B cell (primary cell): ENCODE measurements at regions not wholly inside any gene's neighbourhood (a gene's known extent, or its start where the extent isn't known, plus 50 kb on each side); places are given as distances from the start of the nearest gene placed in this dataset.
"Not testable (repeated sequence)": the region's sequence is repeated elsewhere in the genome, so short reads cannot be mapped to it uniquely, and the experiment has no call there.

Source experiments
- ATAC-seq: fragments of 200-7000 bp; cut with Tn5 transposase; one replicate; pipeline ENCODE4 v1.10.0; 2021; ENCODE audit warnings: low read depth, mild to moderate bottlenecking, moderate number of reproducible peaks, moderate library complexity
- CTCF ChIA-PET: fragments of 350-600 bp; sonication (Branson Sonifier 250); formaldehyde crosslinking; loops from one replicate; lab custom pipeline; 2021; ENCODE audit warnings: antibody characterized with exemption, inconsistent platforms; lab: Charles Lee
- POLR2A ChIA-PET: fragments of 350-600 bp; sonication (Branson Sonifier 250); formaldehyde crosslinking; loops from one replicate; lab custom pipeline; 2021; ENCODE audit warnings: antibody characterized with exemption; lab: Charles Lee
- DNase-seq: peaks from one replicate; pipeline ENCODE4 v3.0.0; 2013
- H2AFZ ChIP-seq: 2 replicates; pipeline ENCODE4 v1.6.1; 2012; ENCODE audit warnings: mild to moderate bottlenecking, low read depth, low read length; ENCODE audit not compliant: insufficient read depth, poor library complexity, severe bottlenecking
- H3K27ac ChIP-seq, 2 donors: 1 replicate in 1 of 2; 2 replicates in 1 of 2; pipeline ENCODE4 v1.5.1; 2012 to 2013; ENCODE audit warnings: low read length in 2 of 2, mild to moderate bottlenecking in 2 of 2, moderate library complexity in 1 of 2
- H3K27me3 ChIP-seq, 4 experiments: fragments of 200-600 bp in 1 of 4; sonication (generic) in 1 of 4; replicated peaks in 1 of 4; 1 replicate in 2 of 4; 2 replicates in 2 of 4; pipeline versions ENCODE4 v1.6.1 to v1.7.0; 2013 to 2016; ENCODE audit warnings: low read length in 3 of 4, mild to moderate bottlenecking in 2 of 4, mixed read lengths in 1 of 4, moderate library complexity in 1 of 4; ENCODE audit not compliant: insufficient read depth in 4 of 4, control insufficient read depth in 3 of 4; ENCODE audit errors: control extremely low read depth in 1 of 4
- H3K36me3 ChIP-seq, 2 experiments: replicated peaks in 1 of 2; 1 replicate in 1 of 2; 2 replicates in 1 of 2; pipeline versions ENCODE4 v1.6.1 to v1.7.1; 2013; ENCODE audit warnings: low read length in 1 of 2; ENCODE audit not compliant: insufficient read depth in 2 of 2, control insufficient read depth in 1 of 2; ENCODE audit errors: control extremely low read depth in 1 of 2, extremely low read depth in 1 of 2
- H3K4me1 ChIP-seq, 2 donors: fragments of 200-600 bp in 1 of 2; sonication (generic) in 1 of 2; 1 replicate in 1 of 2; 2 replicates in 1 of 2; pipeline versions ENCODE4 v1.5.1 to v1.6.1; 2013 to 2017; ENCODE audit warnings: low read length in 2 of 2; ENCODE audit not compliant: control insufficient read depth in 2 of 2, insufficient read depth in 2 of 2
- H3K4me2 ChIP-seq: replicated peaks from 2 replicates; pipeline ENCODE3; 2012; ENCODE audit warnings: mild to moderate bottlenecking, low read depth, low read length; ENCODE audit not compliant: poor library complexity, severe bottlenecking
- H3K4me3 ChIP-seq, 5 experiments: fragments of 200-600 bp in 1 of 5; sonication (generic) in 1 of 5; 1 replicate in 3 of 5; 2 replicates in 2 of 5; pipeline versions ENCODE4 v1.5.1 to v1.7.0; 2011 to 2016; ENCODE audit warnings: low read length in 4 of 5, mild to moderate bottlenecking in 4 of 5, low read depth in 2 of 5, control low read depth in 1 of 5, moderate library complexity in 1 of 5; ENCODE audit not compliant: insufficient read depth in 1 of 5; ENCODE audit errors: control extremely low read depth in 1 of 5, extremely low read depth in 1 of 5
- H3K79me2 ChIP-seq: fragments of 200-600 bp; sonication (generic); one replicate; pipeline ENCODE4 v1.6.0; 2016; ENCODE audit warnings: low read length; ENCODE audit not compliant: control insufficient read depth, insufficient read depth
- H3K9ac ChIP-seq: fragments of 200-600 bp; sonication (generic); 2 replicates; pipeline ENCODE4 v1.6.1; 2017; ENCODE audit warnings: mild to moderate bottlenecking, low read length, moderate library complexity
- H3K9me3 ChIP-seq, 3 donors: one replicate each; pipeline versions ENCODE4 v1.6.1 to v1.7.1; 2013; ENCODE audit warnings: low read length in 2 of 3; ENCODE audit not compliant: control insufficient read depth in 2 of 3, insufficient read depth in 1 of 3; ENCODE audit errors: control extremely low read depth in 1 of 3
- H4K20me1 ChIP-seq: 2 replicates; pipeline ENCODE4 v1.6.0; 2012; ENCODE audit warnings: mild to moderate bottlenecking, low read length; ENCODE audit not compliant: insufficient read depth, control insufficient read depth, poor library complexity, severe bottlenecking
- H3K27ac Mint-ChIP-seq: one replicate; pipeline ENCODE4 v1.8.0; 2021; ENCODE audit warnings: mixed read lengths
- H3K27me3 Mint-ChIP-seq: one replicate; pipeline ENCODE4 v1.8.0; 2021; ENCODE audit warnings: mixed read lengths
- H3K4me1 Mint-ChIP-seq: one replicate; pipeline ENCODE4 v1.8.0; 2021; ENCODE audit warnings: mixed read lengths
- H3K4me3 Mint-ChIP-seq: one replicate; pipeline ENCODE4 v1.8.0; 2021; ENCODE audit warnings: mixed read lengths
- H3K9me3 Mint-ChIP-seq: one replicate; pipeline ENCODE4 v1.8.0; 2022; ENCODE audit warnings: mixed read lengths; ENCODE audit not compliant: insufficient read depth
- CTCF ChIP-seq: fragments of 200-600 bp; IDR thresholded peaks from one replicate; pipeline ENCODE4 v1.8.0; 2022; ENCODE audit warnings: antibody characterized with exemption, mild to moderate bottlenecking
- EZH2 ChIP-seq: IDR thresholded peaks from 2 replicates; pipeline ENCODE4 v1.6.1; 2012; ENCODE audit warnings: borderline replicate concordance, low read depth, mild to moderate bottlenecking, moderate library complexity, low read length; ENCODE audit not compliant: insufficient read depth, poor library complexity, severe bottlenecking
- WGBS: methylation state at CpG from one replicate; pipeline ENCODE4 v1.1.5; 2013; ENCODE audit warnings: missing lambda C conversion rate; ENCODE audit not compliant: insufficient coverage; 5-methylcytosine and 5-hydroxymethylcytosine counted together
- intact Hi-C: fragments of 100-400 bp; cut with micrococcal nuclease; formaldehyde crosslinking; loops from one replicate; pipeline ENCODE4 v1.10.0; 2022

DNA sequence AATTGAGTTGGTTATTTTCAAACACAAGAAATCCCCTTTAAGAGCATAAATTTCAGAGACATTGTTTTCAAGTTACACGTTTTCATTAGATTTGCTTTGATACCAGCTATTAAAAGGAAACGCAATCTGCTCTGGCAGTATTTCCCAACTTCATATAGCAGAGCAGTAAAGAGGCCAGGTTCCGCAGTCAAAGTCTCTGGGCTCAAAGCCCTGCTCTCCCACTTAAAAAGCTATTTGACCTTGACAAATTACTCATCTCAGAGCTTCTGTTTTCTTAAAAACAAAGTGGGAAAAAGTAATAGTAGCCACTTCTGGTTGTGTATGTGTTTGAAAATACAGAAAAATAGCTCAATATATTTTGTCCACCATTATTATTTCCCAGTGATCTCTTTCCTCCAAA is 89.7 kb upstream of the CDYL2 start:
- Mint-ChIP-seq H3K4me1 (peaks cover 21% of the 10 kb centered on the region), H3K27ac (no peak overlapping the region), H3K9me3 (no peaks in the 10 kb centered on the region), H3K27me3 (no peaks in the 10 kb centered on the region), H3K4me3 (no peak overlapping the region)
- WGBS: 75% methylated on average over 2 of the region's 3 CpGs
- H2AFZ ChIP-seq: no peak overlapping the region
- TF ChIP-seq CTCF: no peak
- TF ChIP-seq EZH2: no peak
- DNase-seq: no peak
- H3K4me3 ChIP-seq: no peak overlapping the region
- H3K27ac ChIP-seq: no peak overlapping the region
- H3K9ac ChIP-seq: no peak overlapping the region
- H4K20me1 ChIP-seq: no peaks in the 10 kb centered on the region
- no peak for ATAC-seq
- no peaks in the 10 kb centered on the region for H3K36me3 ChIP-seq
- intact Hi-C loops: loop anchor here (5.0 kb wide), 1 partner anchor 352 kb away; the partner anchor contains the start of gene DYNLRB2
- H3K4me2 ChIP-seq: no peak overlapping the region
- no peaks in the 10 kb centered on the region for H3K79me2 ChIP-seq
- H3K9me3 ChIP-seq: peaks cover 0 to 10% (median 1%) of the 10 kb centered on the region in 3 donors
- POLR2A ChIA-PET: no interaction called here
- CTCF ChIA-PET: interaction anchor here (0.7 kb wide), 1 partner anchor 1065 kb away, joined by 4 read pairs; no protein-coding TSS in a partner anchor
- peaks cover 0 to 9% of the 10 kb centered on the region in 2 donors for H3K4me1 ChIP-seq
- no peaks in the 10 kb centered on the region for H3K27me3 ChIP-seq

- Histone ChIP-seq H3K27ac (no peak overlapping the region), H4K20me1 (no peaks in the 10 kb centered on the region), H2AFZ (no peak overlapping the region), H3K4me3 (no peak overlapping the region), H3K9ac (no peak overlapping the region), H3K27me3 (no peaks in the 10 kb centered on the region), H3K79me2 (no peaks in the 10 kb centered on the region), H3K4me2 (no peak overlapping the region), H3K9me3 (peaks cover 0 to 10% (median 1%) of the 10 kb centered on the region in 3 donors), H3K36me3 (no peaks in the 10 kb centered on the region), H3K4me1 (peaks cover 0 to 9% of the 10 kb centered on the region in 2 donors)
- CTCF ChIA-PET: interaction anchor here (0.7 kb wide), 1 partner anchor 1066 kb away, joined by 4 read pairs; no protein-coding TSS in a partner anchor
- no peak overlapping the region for H3K4me3 Mint-ChIP-seq
- ATAC-seq (no peak), DNase-seq (no peak)
- TF ChIP-seq CTCF (no peak), EZH2 (no peak)
- intact Hi-C loops: loop anchor here (5.0 kb wide), 1 partner anchor 351 kb away; the partner anchor contains the start of gene DYNLRB2
- H3K27ac Mint-ChIP-seq: no peak overlapping the region
- H3K9me3 Mint-ChIP-seq: no peaks in the 10 kb centered on the region
- WGBS: no CpG with 5 or more reads among the region's 6 CpGs
- H3K4me1 Mint-ChIP-seq: peaks cover 21% of the 10 kb centered on the region
- POLR2A ChIA-PET: no interaction called here
- H3K27me3 Mint-ChIP-seq: no peaks in the 10 kb centered on the region
Observed at GRCh38 chr16:80893686-80894085, 89.3 kb upstream of the CDYL2 start.

GRCh38 chr16:80892395-80892794 is 88.0 kb upstream of the CDYL2 start:
- peak overlapping the region; percentile 3 for H3K9ac ChIP-seq
- H3K4me2 ChIP-seq: peak overlapping the region; percentile 28
- Mint-ChIP-seq H3K27ac (peak overlapping the region; percentile 88), H3K4me3 (peak overlapping the region; percentile 53), H3K4me1 (peaks cover 21% of the 10 kb centered on the region)
- H3K4me1 ChIP-seq, H3K27ac ChIP-seq, H3K79me2 ChIP-seq, CTCF ChIA-PET, POLR2A ChIA-PET, H3K27me3 Mint-ChIP-seq, H3K9me3 Mint-ChIP-seq, H3K9me3 ChIP-seq, H2AFZ ChIP-seq, H3K36me3 ChIP-seq, H3K4me3 ChIP-seq, H3K27me3 ChIP-seq, H4K20me1 ChIP-seq: not testable (repeated sequence)
- intact Hi-C loops: loop anchor here (5.0 kb wide), 1 partner anchor 350 kb away; the partner anchor contains the start of gene DYNLRB2
- 71% methylated on average over 9 of the region's 10 CpGs for WGBS
- DNase-seq: peak; percentile 28
- ATAC-seq: peak; percentile 82
